ENCODE measurements at regions not wholly inside any gene's neighbourhood (a gene's known extent, or its start where the extent isn't known, plus 50 kb on each side); places are given as distances from the start of the nearest gene placed in this dataset.

DNA sequence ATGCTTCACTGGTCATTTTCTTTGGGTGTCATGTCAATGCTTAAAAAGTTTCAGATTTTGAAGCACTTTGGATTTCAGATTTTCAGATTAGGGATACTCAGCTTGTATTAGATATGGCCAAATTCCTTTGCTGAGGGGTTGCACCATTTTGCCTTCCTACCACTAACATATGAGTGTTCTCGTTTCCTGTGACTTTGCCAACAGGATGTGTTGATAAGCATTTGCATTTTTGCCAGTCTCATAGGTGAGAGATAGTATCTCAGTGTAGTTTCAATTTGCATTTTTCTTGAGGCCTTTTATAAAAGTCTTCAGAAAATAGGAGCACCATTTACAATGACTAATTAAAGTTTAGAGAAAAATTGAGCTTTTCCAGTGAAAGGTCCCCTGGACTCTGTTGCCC is 71.6 kb upstream of the CLCN4 start:
- DNase-seq: no peak

DNA sequence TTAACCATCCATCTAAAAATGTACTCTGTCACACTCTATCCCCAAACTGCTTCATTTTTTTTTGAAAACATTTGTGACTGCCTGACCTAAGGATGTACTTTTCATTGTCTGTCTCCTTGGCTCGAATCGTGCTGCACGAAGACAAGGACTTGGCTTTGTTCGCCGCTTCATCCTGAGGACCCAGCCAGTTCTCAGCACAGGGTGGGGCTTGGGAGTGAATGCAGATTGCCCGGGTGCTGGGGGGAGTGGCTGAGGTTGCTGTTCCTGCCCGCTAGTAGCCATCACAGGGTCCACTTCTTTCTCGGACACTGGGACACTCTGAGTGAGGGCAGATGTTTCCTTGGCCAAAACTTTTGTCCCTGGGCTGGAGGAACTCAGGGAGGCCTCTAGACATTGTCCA is 70.1 kb upstream of the CLCN4 start:
- DNase-seq: no peak

GRCh38 chrX:10087391-10087790 is 69.4 kb upstream of the CLCN4 start:
- no peak for DNase-seq

GRCh38 chrX:10089378-10089795 is 67.4 kb upstream of the CLCN4 start:
- DNase-seq: no peak

- DNase-seq: no peak
These were observed 66.5 kb upstream of the CLCN4 start for GRCh38 chrX:10090319-10090718.

DNA sequence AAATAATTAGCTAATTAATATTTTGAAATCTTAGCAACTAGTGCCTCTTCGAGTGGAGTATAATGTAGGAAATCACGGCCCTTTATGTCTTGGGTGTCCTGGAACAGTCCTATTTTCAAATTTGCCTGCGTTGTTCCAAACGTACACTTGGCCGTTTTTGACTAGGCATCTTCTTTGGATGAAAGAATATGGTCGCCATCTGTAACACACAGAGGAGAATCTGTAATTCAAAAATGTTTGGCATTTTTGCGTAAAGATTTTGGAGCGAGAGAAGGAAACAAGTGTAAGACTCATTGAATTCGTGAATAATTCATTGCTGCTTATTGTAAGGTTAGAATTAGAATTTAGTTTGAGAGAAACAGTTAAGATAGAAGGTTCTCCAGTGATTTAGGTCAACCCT is 61.5 kb upstream of the CLCN4 start:
- DNase-seq: no peak

DNA sequence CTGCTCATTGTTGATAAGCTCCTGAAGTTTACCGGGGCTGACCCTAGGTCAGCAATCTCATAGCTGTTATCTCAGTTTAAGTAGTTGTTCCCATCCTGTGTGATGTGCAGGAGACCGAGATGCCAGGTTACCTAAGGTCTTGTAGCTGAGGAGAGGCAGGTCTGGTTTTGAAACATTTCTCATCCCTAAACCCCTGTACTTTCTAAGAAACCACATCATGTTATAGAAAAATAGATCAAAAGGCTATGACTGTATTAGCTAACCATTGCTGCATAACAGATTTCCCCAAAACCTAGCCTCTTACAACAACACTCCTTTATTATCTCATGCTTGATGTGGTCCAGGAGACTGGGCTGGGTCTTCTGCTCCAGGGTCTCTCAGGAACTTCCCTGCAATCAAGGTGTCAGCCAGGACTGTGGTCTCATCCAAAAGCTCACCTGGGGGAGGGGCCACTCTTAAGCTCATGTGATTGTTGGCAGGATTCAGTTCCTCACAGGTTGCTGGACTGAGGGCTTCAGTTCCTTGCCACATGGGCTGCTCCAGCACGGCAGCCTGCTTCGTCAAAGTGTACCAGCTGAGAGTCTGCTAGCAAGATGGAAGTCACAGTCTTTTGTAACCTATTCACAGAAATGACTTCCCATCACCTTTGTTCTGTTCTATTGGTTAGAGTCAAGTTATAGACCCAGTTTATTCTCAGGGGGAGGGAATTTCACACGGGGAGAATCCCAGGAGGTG is 60.9 kb upstream of the CLCN4 start:
- no peak for DNase-seq

- DNase-seq: peak; percentile 66
These were observed 58.5 kb upstream of the CLCN4 start for GRCh38 chrX:10098270-10098713.

- no peak for DNase-seq
These were observed 57.4 kb upstream of the CLCN4 start for GRCh38 chrX:10099411-10099810.

GRCh38 chrX:10101269-10101668 is 55.5 kb upstream of the CLCN4 start:
- DNase-seq: no peak

DNA sequence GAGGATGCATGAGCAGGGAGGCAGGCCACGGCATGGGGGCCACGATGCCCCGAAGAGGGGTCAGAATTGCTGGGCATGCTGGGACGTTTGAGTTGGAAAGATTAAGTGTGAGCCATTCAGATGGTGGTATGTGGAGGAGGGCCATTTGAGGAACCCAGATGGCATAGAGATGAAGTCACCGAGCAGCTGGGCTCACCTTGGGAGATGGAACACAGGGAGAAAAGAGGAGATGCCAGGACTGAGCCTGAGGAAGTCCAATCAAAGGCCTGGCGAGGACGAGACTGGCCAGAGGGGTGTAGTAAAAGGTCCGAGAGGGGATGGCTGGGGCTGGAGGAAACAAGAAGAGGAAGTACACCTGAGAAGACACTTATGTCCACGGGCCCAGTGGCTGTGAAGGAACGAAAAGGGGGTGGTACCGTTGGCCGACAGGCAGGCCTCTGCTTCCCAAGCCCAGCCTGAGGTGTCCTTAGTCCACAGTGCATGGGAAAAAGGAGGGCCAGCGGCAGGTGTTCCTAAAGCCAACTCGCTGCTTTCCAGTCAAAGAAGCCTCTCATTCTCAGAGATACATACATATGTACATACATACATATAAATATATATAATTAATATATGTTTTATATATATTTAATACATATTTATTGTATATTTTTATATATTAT is 54.6 kb upstream of the CLCN4 start:
- DNase-seq: no peak

- no peak for DNase-seq
These were observed 53.8 kb upstream of the CLCN4 start for GRCh38 chrX:10103023-10103422.

- DNase-seq: no peak
These were observed 51.7 kb upstream of the CLCN4 start for GRCh38 chrX:10104958-10105658.

GRCh38 chrX:10106806-10107205 is 50.0 kb upstream of the CLCN4 start:
- peak; percentile 56 for DNase-seq

Measured in stimulated activated CD4-positive, alpha-beta T cell treated with anti-CD3 and anti-CD28 coated beads, Interleukin-1b, Interleukin-23, amount 100 ng/mL, for 48 hours (primary cell).